T-helper 2 cell treated with Interferon-gamma antibody and Interleukin-4, amounts not matched to agents 100 ng/mL and 5 ng/mL, for 36 hours (primary cell): ENCODE measurements at regions not wholly inside any gene's neighbourhood (a gene's known extent, or its start where the extent isn't known, plus 50 kb on each side); places are given as distances from the start of the nearest gene placed in this dataset.

Source experiments
- intact Hi-C: fragments of 100-400 bp; cut with micrococcal nuclease; formaldehyde crosslinking; loops from one replicate; pipeline ENCODE4 v1.15.1; 2023

- intact Hi-C loops = loop anchor here (10.0 kb wide), 1 partner anchor 282 kb away; no protein-coding TSS in a partner anchor
Measured at GRCh38 chr16:49026566-49027181, 255.0 kb downstream of the CBLN1 start.

DNA sequence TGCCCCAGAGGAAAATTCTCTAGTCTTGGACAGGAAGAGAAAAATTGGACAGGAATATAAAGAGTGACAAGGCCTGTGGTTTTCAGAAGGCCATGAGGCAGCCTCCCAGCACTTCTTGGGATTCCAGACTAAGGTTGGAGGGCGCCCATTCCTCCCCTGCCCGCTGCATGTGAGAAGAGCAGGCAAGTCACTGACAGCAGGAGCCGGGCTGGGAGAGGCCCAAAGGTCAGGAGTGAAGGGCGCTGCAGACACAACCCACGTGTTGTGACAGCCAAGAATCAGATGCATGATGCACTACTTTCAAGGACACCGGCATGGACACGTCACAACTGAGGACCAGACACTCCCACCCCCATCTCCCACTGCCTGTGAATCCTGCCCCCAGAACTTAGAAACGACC, 256.7 kb downstream of the CBLN1 start:
- intact Hi-C loops = loop anchor here (10.0 kb wide), 1 partner anchor 280 kb away; no protein-coding TSS in a partner anchor

DNA sequence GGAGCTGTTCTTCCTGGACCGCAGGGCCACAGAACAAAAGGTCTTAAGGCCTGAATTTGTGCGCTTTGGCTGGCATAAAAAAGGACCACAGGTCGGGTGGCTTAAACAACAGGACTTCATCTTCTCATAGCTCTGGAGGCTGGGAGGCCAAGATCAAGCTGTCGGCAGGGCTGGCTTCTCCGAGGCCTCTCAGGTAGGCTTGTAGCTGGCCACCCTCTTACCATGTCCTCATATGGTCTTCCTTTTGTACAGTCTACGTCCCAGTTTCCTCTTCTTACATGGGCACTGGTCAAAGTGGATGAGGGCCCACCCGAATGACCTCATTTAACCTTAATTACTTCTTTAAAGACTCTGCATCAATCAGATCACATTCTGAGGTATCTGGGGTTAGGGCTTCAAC, 257.6 kb downstream of the CBLN1 start:
- intact Hi-C loops = loop anchor here (10.0 kb wide), 1 partner anchor 279 kb away; no protein-coding TSS in a partner anchor

DNA sequence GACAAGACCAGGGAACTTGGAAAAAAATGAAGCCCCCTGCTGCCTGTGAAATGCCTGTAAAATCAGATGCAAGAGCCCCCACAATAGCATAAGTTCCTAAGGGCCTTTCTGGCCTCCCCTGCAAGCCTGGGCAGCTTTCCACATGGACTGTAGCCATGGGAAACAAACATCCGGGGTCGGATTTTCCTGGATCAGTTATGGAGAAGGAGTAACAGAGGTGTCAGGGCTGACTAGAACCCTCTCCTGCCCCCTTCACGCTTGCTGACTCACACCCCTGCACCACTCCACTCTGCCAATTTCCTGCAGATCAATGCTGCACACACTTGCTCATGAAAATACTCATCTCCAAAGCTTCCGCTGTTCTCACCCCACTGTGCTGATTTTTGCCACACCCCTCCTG, 258.6 kb downstream of the CBLN1 start:
- intact Hi-C loops = loop anchor here (10.0 kb wide), 1 partner anchor 278 kb away; no protein-coding TSS in a partner anchor

GRCh38 chr16:49022351-49022963, 259.2 kb downstream of the CBLN1 start:
- intact Hi-C loops = loop anchor here (10.0 kb wide), 1 partner anchor 278 kb away; no protein-coding TSS in a partner anchor

DNA sequence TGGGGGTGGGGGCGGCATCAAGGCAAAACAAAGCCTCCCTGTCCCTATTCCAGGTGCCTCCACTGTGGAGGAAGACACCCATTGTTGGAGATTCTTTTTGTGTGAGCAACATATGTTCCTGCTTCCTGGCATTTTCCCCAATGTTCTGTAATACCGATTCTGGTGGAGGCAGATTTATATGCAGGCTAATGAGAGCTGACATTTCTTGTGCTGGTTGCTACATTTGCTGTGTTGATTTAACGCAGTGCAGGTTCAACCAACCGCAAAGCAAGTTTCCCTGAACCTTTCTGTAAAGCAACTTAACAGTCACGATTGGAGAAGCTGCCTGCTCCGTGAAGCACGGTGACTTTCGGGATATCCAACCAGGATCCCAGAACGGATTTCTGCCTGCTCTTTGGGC, 260.5 kb downstream of the CBLN1 start:
- intact Hi-C loops = loop anchor here (10.0 kb wide), 1 partner anchor 276 kb away; no protein-coding TSS in a partner anchor

DNA sequence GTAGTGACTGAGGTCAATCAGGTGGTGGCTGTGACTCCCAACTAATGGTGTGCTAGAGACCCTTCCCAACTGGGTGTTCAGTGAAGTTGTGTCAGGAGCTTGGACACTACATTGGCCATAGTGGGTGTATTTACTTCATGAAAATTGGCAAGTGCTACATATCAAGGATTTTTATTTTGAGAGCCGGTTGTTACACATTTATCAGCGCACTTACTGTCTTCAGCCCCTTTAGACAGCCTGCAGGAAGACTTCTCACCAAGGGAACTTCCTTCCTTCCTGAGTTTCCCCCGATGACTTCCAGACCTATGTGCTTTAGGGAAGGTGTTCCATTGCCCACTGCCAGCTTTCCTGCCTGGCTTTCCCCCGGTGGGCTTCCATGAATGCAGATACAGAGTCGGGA, 261.2 kb downstream of the CBLN1 start:
- intact Hi-C loops = loop anchor here (10.0 kb wide), 1 partner anchor 276 kb away; no protein-coding TSS in a partner anchor

DNA sequence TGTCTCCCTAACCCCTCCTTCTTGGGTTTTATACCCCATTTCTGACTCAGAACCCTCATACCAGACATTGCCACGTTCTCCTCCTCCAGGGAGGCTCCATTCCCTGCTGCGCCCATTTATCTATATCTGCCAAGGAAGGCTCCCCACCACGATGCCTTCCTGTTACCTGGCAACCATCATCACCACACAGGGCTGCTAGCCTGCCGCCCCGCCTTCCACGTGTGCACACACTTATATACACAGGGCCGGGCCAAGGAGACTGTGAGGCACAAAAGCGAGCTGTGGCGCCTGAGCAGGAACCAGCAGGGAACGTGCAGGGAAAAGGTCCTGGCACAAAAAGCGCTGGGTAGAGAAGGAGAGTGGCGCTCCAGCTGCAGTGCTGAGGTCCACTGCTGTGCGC, 261.8 kb downstream of the CBLN1 start:
- intact Hi-C loops = loop anchor here (10.0 kb wide), 1 partner anchor 275 kb away; no protein-coding TSS in a partner anchor

GRCh38 chr16:49019081-49019633, 262.5 kb downstream of the CBLN1 start:
- intact Hi-C loops = no loop called here

- intact Hi-C loops = no loop called here
Measured at GRCh38 chr16:49018259-49018931, 263.2 kb downstream of the CBLN1 start.

DNA sequence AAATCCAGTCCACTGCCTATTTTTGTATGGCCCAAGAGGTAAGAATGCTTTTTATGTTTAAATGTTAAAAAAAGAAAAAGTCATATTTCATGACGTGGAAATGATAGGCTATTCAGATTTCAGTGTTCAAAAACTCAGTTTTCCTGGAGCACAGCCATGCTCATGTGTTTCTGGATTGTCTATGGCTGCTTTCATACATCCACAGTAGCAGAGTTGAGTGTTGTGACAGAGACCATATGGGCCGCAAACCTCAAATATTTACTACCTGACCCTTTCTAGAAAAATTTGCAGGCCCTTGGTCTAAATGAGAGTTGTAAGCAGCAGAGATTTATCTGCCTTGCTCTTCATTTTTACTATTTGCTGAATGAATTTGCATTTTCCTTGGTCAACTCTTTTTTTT, 264.1 kb downstream of the CBLN1 start:
- intact Hi-C loops = no loop called here

- intact Hi-C loops = no loop called here
Measured at GRCh38 chr16:49016461-49016860, 265.2 kb downstream of the CBLN1 start.

GRCh38 chr16:49015225-49015592, 266.4 kb downstream of the CBLN1 start:
- intact Hi-C loops = no loop called here

GRCh38 chr16:49014277-49015224, 267.1 kb downstream of the CBLN1 start:
- intact Hi-C loops = no loop called here

DNA sequence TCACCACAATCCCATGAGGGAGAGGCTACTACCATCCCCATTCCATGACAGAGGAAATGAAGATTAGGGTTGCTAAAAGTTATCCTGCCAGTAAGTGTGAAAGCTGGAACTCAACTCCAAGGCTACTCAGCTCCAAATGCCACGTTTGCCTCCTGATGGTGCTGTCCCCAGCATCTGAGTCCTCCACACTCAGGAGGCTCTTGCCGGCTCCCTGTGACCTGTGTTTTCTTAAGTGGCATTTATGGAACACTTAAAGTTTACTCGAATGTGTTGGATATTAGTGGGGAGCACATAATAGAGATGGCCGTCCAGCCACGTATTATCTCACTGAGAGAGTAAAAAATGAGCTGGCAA, 267.9 kb downstream of the CBLN1 start:
- intact Hi-C loops = no loop called here

- intact Hi-C loops = no loop called here
Measured at GRCh38 chr16:49012961-49013726, 268.5 kb downstream of the CBLN1 start.

GRCh38 chr16:49011901-49012300, 269.7 kb downstream of the CBLN1 start:
- intact Hi-C loops = no loop called here

DNA sequence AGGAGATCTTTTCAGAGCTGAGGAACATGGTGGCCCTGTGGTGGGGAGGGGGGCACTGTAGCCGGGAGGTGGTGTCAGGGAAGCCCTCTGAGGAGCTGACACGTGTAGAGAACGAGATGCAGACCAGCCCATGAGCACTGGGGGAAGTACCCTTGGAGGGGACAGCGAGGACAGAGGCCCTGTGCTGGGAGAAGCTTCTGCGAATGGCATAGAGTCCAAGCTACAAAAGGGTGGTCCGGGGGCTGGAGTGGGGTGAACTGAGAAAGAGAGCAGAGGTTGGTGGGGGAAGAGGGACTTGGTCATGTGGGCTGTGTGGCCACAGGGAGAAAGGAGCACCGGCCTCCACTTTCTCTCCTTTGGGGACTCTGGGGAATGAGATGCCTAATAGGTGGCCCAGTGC, 270.8 kb downstream of the CBLN1 start:
- intact Hi-C loops = no loop called here

DNA sequence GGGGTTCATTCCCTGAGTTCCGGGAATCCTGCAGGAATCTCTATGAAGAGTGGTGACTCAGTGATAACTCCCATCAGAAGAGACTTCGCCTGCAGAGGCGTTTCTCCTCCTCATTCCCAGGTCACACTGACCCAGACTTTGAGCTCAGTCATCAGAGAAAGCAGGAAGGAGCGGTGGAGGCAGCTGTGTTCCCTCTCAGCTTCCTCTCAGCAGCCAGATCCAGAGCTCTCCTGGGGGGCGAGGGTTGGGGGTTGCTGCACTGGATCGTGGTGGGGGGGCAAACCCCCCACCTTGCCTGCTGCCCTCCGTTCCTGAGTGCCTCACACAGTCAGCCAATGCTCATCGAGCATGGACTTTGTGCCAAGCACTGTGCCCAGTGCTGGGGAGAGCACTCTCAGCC, 271.2 kb downstream of the CBLN1 start:
- intact Hi-C loops = no loop called here

- intact Hi-C loops = no loop called here
Measured at GRCh38 chr16:49009204-49009603, 272.4 kb downstream of the CBLN1 start.
